Neutrophil (primary cell): ENCODE measurements at regions not wholly inside any gene's neighbourhood (a gene's known extent, or its start where the extent isn't known, plus 50 kb on each side); places are given as distances from the start of the nearest gene placed in this dataset.

Experiments used
- H3K27ac ChIP-seq: fragments of 200-600 bp; sonication (generic); 2 replicates; pipeline ENCODE4 v1.5.1; 2016; ENCODE audit warnings: mild to moderate bottlenecking, moderate library complexity
- H3K27me3 ChIP-seq: fragments of 200-600 bp; sonication (generic); 2 replicates; pipeline ENCODE4 v1.6.0; 2016; ENCODE audit warnings: mild to moderate bottlenecking
- H3K36me3 ChIP-seq: fragments of 200-600 bp; sonication (generic); 2 replicates; pipeline ENCODE4 v1.5.1; 2017
- H3K4me1 ChIP-seq, 2 experiments: fragments of 200-600 bp in 1 of 2; sonication (generic) in 1 of 2; 1 replicate in 1 of 2; 2 replicates in 1 of 2; pipeline versions ENCODE4 v1.5.1 to v1.6.1; 2013 to 2016; ENCODE audit warnings: low read depth in 1 of 2, low read length in 1 of 2, mild to moderate bottlenecking in 1 of 2, moderate library complexity in 1 of 2; ENCODE audit not compliant: control insufficient read depth in 1 of 2, insufficient read depth in 1 of 2
- H3K4me3 ChIP-seq, 2 experiments: fragments of 200-600 bp in 1 of 2; sonication (generic) in 1 of 2; 1 replicate in 1 of 2; 2 replicates in 1 of 2; pipeline ENCODE4 v1.5.1; 2013 to 2016; ENCODE audit warnings: low read depth in 1 of 2, low read length in 1 of 2, mild to moderate bottlenecking in 1 of 2, moderate library complexity in 1 of 2
- H3K9me3 ChIP-seq: fragments of 200-600 bp; sonication (generic); 2 replicates; pipeline ENCODE4 v1.5.1; 2016
- TF ChIP-seq, protein P1 (sequence below): fragments of 200-600 bp; sonication (generic); IDR thresholded peaks from 2 replicates; pipeline ENCODE4 v1.5.1; 2016; ENCODE audit warnings: antibody characterized with exemption

DNA sequence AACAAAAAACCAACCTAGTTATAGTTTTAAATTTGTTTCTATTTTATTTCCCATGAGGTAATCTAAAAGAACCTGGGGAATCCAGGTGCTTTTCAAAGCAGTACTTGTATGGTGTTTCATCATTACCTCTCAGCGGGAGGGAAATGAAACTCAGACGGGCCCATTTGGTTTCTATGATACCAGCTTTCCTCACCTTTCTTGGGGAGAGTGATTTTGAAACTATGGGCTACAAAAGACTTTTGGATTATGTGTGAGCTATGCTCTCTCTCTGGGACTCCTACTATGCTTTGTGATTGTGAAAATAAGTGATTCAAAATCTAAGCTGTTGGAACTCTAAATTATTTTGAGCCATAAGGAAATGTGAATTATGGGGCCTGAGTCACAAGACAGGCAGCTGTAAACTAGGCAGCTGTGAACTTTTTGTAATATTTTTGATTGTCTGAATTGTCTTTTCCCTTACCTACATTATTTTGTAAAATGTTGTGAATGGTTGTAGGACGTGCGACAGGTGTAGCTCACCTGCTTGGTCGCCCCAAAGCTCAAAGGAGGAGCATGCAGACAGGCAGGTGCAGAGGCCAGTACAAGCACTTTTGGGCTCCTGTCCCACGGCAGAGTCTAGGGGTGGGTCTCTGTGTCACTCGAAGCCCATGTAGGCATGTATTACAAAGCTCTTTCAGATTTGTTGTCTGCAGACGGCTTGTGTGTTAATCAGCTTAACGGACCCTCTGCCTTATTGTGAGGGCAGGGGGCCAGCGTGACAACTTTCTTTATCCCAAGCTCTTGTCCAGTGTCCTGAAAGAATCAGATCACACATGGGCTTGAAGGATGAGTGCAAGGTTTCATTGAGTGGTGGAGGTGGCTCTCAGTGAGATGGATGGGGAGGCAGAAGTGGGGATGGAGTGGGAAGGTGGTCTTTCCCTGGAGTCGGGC is 64.8 kb upstream of the BACH1 start:
- peak overlapping the region; percentile 47 for H3K27ac ChIP-seq
- TF ChIP-seq, protein P1, sequence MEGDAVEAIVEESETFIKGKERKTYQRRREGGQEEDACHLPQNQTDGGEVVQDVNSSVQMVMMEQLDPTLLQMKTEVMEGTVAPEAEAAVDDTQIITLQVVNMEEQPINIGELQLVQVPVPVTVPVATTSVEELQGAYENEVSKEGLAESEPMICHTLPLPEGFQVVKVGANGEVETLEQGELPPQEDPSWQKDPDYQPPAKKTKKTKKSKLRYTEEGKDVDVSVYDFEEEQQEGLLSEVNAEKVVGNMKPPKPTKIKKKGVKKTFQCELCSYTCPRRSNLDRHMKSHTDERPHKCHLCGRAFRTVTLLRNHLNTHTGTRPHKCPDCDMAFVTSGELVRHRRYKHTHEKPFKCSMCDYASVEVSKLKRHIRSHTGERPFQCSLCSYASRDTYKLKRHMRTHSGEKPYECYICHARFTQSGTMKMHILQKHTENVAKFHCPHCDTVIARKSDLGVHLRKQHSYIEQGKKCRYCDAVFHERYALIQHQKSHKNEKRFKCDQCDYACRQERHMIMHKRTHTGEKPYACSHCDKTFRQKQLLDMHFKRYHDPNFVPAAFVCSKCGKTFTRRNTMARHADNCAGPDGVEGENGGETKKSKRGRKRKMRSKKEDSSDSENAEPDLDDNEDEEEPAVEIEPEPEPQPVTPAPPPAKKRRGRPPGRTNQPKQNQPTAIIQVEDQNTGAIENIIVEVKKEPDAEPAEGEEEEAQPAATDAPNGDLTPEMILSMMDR: no peak
- H3K4me3 ChIP-seq: no peak overlapping the region

DNA sequence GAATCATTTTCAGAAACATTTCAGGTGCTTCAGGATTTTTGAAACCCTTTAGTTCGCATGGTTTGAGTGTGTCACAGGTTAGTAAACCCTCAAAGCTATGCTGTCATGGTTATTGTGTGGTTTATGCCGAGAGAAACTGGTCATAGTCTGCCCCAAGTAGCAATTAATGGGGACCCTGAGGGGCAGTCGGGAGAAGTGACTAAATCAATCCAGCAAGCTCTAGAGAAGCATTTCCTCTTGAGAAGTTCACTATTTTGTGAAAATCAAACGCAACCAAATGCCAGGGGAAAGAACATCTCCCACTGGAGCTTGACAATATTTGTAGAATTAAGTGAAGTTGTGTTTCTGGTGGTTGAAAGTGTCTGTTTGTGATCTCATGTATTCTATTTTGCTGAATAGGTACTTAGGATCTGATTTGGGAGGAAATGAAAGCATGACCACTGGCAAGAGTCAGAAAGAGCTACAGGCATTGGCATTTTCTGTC is 63.0 kb upstream of the BACH1 start:
- Histone ChIP-seq H3K36me3 (no peaks in the 10 kb centered on the region), H3K27me3 (no peaks in the 10 kb centered on the region), H3K9me3 (no peaks in the 10 kb centered on the region), H3K27ac (peak overlapping the region; percentile 48), H3K4me3 (no peak overlapping the region), H3K4me1 (peaks cover 16 to 42% of the 10 kb centered on the region in 2 experiments)
- TF ChIP-seq, protein P1: no peak

More for the DNA sequence above, 64.8 kb upstream of the BACH1 start:
- Histone ChIP-seq H3K9me3 (no peaks in the 10 kb centered on the region), H3K27me3 (no peaks in the 10 kb centered on the region), H3K4me1 (peaks cover 16 to 37% of the 10 kb centered on the region in 2 experiments), H3K36me3 (no peaks in the 10 kb centered on the region)

DNA sequence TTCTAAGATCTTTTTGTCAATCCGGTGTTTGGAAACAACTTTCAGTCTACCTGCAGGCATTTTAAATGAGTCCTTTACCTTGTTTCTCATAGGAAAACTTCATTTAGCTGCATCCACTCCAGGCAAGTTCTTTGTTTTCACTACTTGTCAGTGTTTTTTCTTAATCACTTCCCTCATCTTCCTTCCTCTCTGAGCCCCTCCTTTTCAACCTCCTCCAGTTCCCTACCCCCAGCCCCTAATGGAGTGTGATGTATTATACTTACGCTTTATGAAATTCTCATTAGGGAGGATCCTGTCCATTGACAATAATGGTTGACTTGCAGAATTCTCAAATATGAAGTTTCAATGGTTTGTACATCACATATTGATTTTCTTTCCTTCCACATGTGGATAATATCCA is 62.5 kb upstream of the BACH1 start:
- peak overlapping the region; percentile 48 for H3K27ac ChIP-seq
- no peaks in the 10 kb centered on the region for H3K9me3 ChIP-seq
- TF ChIP-seq, protein P1: no peak
- no peaks in the 10 kb centered on the region for H3K36me3 ChIP-seq
- H3K4me1 ChIP-seq: peaks cover 16 to 42% of the 10 kb centered on the region in 2 experiments
- no peak overlapping the region for H3K4me3 ChIP-seq
- H3K27me3 ChIP-seq: no peaks in the 10 kb centered on the region

DNA sequence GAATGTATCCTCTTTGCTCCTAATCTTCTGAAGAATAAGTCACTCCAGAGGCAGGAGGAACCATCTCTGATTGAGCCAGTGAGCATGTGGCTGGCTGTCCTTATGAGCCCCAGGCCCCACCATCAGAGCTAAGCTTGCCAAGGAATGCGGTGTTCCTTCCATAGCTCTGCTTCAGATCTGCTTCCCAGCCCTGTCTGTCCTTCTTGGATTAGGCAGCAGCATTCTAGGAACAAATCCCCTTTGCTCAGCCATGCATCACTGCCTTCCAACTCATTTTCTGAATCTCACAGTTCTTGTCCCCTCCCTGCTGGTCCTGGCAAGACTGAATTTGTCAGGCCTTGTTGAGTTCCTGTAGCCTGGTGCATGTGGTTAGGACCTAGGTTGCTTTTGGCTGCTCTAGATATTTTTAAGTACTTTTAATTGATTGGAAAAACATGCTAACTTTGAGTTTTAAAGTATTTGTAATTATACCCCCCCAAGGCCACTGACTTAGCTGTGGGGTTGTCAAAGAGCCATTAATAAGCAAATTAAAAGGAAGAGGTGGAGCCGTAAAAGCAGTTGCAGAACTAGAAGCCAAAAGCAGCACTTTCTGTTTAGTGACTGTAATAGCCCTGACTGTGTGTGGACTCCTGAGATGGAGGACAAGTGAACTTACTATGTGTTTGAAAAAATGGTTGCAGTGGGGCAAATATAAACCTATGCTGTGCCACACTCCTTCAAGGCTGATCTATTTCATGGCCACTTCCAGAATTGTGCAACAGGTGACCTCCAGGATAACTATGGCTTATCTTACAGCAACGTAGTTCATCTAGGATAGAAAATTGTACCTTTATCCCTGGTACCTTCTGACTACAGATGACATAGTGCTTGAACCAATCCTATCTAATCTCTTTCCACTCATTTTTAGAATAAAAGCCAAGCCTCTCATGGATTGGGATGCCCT is 61.3 kb upstream of the BACH1 start:
- Histone ChIP-seq H3K4me1 (peaks cover 16 to 42% of the 10 kb centered on the region in 2 experiments), H3K27me3 (no peaks in the 10 kb centered on the region), H3K36me3 (no peaks in the 10 kb centered on the region), H3K9me3 (no peaks in the 10 kb centered on the region), H3K4me3 (no peak overlapping the region), H3K27ac (peak overlapping the region; percentile 46)
- TF ChIP-seq, protein P1: no peak
